ENCODE measurements at regions not wholly inside any gene's neighbourhood (a gene's known extent, or its start where the extent isn't known, plus 50 kb on each side); places are given as distances from the start of the nearest gene placed in this dataset.
"Not testable (repeated sequence)": the region's sequence is repeated elsewhere in the genome, so short reads cannot be mapped to it uniquely, and the experiment has no call there.

- DNase-seq (ENCODE audit: low read depth) = not testable (repeated sequence)
Measured at GRCh38 chr17:62197156-62197555, 132.1 kb upstream of the MED13 start.

- not testable (repeated sequence) for DNase-seq (ENCODE audit: low read depth)
Measured at GRCh38 chr17:62196587-62196986, 131.5 kb upstream of the MED13 start.

- no peak for DNase-seq (ENCODE audit: low read depth)
Measured at GRCh38 chr17:62194401-62194800, 129.3 kb upstream of the MED13 start.

GRCh38 chr17:62193249-62193648 is 128.2 kb upstream of the MED13 start:
- DNase-seq (ENCODE audit: low read depth) = no peak

GRCh38 chr17:62191390-62192361 is 126.6 kb upstream of the MED13 start:
- DNase-seq (ENCODE audit: low read depth) = no peak

GRCh38 chr17:62189377-62189776 is 124.3 kb upstream of the MED13 start:
- DNase-seq (ENCODE audit: low read depth) = no peak

GRCh38 chr17:62188713-62189112 is 123.6 kb upstream of the MED13 start:
- DNase-seq (ENCODE audit: low read depth) = peak; percentile 46

GRCh38 chr17:62187681-62188080 is 122.6 kb upstream of the MED13 start:
- peak; percentile 66 for DNase-seq (ENCODE audit: low read depth)

GRCh38 chr17:62186841-62187240 is 121.8 kb upstream of the MED13 start:
- DNase-seq (ENCODE audit: low read depth) = no peak

GRCh38 chr17:62180772-62181171 is 115.7 kb upstream of the MED13 start:
- DNase-seq (ENCODE audit: low read depth) = no peak

- DNase-seq (ENCODE audit: low read depth) = peak; percentile 81
Measured at GRCh38 chr17:62179525-62180161, 114.6 kb upstream of the MED13 start.

- peak; percentile 46 for DNase-seq (ENCODE audit: low read depth)
Measured at GRCh38 chr17:62178579-62178978, 113.5 kb upstream of the MED13 start.

- DNase-seq (ENCODE audit: low read depth) = no peak
Measured at GRCh38 chr17:62172492-62173291, 107.6 kb upstream of the MED13 start.

- DNase-seq (ENCODE audit: low read depth) = no peak
Measured at GRCh38 chr17:62167076-62167475, 102.0 kb upstream of the MED13 start.

GRCh38 chr17:62164747-62165722 is 100.0 kb upstream of the MED13 start:
- no peak for DNase-seq (ENCODE audit: low read depth)

- no peak for DNase-seq (ENCODE audit: low read depth)
Measured at GRCh38 chr17:62163847-62164246, 98.8 kb upstream of the MED13 start.

- no peak for DNase-seq (ENCODE audit: low read depth)
Measured at GRCh38 chr17:62162898-62163297, 97.8 kb upstream of the MED13 start.

GRCh38 chr17:62161405-62162148 is 96.5 kb upstream of the MED13 start:
- no peak for DNase-seq (ENCODE audit: low read depth)

- no peak for DNase-seq (ENCODE audit: low read depth)
Measured at GRCh38 chr17:62160816-62161215, 95.7 kb upstream of the MED13 start.

GRCh38 chr17:62159994-62160393 is 94.9 kb upstream of the MED13 start:
- no peak for DNase-seq (ENCODE audit: low read depth)
